NCI-H774 (cell line): ENCODE measurements at regions not wholly inside any gene's neighbourhood (a gene's known extent, or its start where the extent isn't known, plus 50 kb on each side); places are given as distances from the start of the nearest gene placed in this dataset.

Experiments used
- DNase-seq: peaks from one replicate; lab custom pipeline; 2025; lab: John Stamatoyannopoulos, UW

DNA sequence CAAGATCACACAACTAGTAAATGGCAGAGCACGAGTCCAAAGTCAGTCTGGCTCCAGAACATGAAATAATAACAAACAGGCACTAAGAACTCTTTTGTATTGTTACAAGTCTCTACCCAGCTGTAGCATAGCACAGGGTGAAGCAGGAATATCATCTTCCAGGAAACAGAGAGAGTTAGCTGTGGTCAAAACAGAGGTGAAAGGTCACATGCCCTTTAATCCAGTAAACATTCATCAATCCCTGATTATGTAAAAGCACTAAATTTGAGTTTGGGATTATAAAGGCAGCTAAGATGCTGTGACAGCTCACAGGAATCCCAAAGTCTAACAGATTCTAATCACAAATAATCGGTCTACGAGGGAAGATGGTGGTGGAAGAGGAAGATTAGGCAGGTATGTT is 133.0 kb upstream of the ASTN2 start:
- no peak for DNase-seq

DNA sequence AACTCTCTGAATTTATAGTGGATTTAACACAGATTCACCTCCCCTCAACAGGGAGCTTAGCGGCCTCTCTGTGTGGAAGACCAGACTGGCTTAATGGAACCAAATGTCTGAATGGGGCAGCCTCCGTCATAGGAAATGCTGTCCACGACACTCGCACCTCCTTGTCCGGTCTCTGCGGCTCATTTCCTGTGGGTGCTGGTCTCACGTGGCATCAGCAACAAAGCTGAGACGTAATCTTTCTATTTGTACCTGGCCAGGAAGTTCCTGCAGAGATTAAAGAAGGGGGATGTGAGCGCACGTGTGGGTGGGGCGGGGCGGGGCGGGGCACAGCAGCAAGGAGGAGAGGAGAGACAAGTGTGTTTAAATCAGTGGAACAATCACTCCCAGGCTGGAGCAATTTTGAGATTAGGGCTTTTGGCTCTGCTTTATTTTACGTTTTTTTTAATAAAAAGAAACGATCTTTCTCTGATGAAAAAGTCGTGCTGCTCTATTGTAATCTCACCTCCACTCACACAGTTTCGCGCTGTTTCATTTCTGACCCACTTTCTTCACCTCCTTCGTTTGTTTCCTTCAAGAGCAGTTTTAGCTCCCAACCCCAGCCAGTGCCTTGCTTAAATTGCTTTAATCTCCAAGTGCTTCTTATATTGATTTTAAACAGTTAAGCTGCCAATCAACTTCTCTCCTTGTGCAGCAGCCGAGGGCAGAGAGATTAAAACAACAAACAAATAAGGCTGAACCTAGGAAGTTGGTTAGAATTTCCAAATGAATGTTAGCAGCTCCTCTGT is 132.2 kb upstream of the ASTN2 start:
- peak; percentile 33 for DNase-seq

DNA sequence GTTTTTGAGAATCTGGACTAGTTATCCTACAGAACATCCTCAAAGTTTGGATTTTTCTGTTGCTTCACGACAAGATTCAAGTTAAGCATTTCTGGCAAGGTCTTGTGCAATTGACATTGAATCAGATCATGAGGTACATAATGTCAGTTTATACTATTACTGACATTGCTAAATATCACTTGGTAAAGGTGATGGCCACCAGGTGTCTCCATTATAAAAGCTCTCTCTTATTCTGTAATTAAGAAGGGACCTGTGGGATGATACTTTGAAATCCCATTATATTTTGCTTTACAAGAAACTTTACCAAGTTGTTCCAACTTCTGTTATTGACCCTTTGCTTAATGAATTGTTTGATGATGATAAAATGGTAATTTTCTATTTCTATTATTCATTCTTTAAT is 131.0 kb upstream of the ASTN2 start:
- no peak for DNase-seq

DNA sequence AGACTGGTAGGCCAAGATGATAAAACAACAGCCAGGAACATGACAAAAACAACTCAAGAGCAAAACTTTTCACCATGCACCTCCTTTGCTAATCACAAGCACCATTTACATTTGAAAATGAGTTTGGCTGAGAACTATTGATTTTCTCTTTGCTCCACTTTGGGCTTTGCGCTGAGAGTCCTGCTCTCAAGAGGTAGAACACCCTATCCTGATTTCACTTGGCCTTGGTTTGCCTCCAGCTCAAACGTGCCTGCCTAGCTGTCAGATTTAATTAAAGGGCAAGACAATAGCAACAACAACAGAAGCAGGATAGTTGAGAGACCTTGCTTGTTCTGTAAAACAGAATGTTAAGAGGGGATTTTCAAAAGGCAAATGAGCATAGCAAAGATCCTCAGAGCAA is 128.2 kb upstream of the ASTN2 start:
- no peak for DNase-seq

DNA sequence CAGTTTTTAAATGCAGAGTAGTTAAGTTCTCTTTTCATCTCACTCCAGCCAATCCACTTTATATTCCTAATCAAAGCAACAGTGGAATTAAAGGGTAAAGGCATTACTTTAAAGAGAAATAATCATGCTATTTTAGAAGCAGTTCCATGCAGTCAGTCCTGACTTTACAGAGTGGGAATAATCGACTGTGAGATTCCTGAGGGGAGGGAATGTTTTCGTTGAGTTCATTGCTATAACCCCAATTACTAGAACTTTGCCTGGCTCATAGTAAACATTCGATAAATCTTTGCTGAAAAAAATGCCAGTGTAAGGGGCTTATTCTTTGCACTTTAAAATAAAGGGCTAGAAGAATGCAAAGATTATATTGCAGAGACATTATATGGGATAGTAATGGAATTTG is 127.2 kb upstream of the ASTN2 start:
- no peak for DNase-seq

DNA sequence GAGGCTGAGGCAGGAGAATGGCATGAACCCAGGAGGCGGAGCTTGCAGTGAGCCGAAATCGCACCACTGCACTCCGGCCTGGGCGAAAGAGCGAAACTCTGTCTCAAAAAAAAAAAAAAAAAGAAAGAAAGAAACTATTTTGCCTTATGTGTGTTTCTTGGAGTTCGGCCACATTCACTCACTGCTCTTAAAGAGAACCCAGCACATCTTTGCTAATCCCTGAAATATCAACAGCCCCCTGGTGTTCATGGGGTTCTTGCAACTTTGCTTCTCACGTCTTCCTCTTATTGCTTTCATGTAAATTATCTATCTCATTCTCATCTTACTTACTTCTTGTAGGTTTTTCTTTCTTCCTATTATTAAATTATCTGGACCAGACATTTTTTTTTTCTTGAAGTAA is 126.3 kb upstream of the ASTN2 start:
- no peak for DNase-seq

DNA sequence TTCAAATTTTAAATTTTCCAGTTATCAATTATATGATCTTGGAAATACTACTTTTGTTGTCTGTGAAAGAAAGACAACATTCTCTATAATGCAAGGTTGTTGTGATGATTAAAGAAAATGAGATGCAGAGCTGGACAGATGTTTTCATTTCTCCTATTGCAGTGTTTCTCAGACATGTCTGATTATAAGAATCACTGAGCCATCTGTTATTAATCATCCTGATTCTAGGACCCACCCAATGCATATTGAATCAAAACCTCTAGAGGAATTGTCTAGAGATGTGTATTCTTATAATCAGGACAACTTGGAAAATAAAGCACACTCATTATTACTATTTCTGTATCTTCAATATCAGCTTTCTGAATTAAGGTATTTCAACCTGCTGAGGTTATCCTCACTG is 121.1 kb upstream of the ASTN2 start:
- DNase-seq = no peak

DNA sequence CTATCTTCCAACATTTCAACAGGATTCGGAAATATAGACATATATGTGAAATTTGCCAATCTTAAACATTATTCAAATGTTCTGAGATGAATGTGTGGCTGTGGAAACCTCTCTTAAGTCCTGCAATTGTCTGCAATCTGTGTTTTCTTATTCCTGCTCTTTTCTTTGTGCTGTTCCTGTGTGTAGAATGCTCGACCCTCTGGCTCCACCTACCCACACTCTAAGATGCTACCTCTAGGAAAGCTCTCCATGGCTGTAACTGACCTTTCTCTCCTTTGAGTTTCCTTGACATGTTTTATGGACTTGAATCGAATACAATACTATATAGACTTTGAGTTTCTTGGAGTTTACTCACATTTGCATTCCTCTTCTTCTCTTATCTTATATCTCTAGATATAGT is 120.6 kb upstream of the ASTN2 start:
- DNase-seq = no peak

DNA sequence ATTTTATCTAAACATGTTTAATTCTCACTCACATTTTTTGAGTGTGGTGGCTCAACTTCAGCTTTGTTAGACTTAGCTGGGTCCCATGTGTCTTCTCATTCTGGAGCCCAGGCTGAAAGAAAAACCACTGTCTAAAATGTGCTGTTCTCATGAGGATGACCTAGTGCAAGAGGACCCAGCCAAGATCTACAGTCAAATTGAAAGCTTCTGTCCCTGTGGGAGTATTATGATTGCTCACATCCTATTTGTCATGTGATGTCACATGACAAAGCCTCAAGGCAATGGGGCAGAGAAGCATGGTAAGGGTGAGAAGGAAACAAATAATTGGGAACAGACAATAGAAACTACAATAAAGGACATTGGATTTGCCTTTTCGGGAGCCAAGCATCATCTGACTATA is 113.4 kb upstream of the ASTN2 start:
- no peak for DNase-seq

DNA sequence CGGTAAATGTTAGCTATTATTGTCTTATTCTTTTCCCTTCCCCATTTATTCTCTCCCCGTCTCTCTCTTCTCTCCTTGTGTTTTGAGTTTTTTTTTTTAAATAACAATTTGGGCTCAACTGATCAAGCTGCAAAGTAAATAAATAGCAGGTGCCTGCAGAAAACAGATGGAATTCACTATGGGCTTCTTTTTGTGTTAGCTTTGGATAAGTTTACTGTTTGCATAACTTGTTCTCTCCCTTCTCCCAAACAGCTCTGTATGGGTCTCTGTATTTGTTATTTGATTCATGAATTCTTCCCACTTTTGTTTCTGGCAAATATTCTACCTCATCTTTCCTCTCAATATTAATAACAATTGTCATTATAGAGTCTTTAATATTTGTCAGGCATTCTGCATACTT is 111.8 kb upstream of the ASTN2 start:
- peak; percentile 52 for DNase-seq

DNA sequence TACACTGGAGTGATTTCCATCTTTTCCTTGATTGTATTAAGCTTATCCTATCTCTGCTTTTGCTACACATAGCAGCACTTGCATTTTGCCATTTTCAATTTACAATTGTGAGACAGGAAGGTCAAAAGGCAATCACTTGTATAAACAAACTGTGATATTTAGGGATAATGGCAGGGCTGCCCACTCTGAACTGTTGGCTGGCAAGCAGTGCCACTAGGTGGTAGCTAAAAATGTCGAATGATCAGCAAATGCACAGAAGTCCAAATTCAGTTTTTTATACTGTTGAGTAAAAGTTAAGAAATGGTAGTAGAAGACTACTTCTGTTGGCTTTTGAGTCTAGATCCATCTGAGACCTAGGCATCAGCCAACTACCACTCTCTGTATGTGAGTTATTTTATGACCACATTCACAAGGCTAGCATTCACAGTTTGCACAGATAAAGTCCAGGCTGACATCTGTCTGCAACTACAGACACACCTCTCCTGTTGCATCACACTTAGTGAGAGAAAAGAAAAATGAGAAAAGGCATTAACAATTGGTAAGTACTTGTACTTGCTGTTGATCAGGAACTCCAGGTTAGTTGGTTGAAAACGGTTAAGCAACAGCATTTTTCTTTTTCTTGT is 108.8 kb upstream of the ASTN2 start:
- DNase-seq = no peak

DNA sequence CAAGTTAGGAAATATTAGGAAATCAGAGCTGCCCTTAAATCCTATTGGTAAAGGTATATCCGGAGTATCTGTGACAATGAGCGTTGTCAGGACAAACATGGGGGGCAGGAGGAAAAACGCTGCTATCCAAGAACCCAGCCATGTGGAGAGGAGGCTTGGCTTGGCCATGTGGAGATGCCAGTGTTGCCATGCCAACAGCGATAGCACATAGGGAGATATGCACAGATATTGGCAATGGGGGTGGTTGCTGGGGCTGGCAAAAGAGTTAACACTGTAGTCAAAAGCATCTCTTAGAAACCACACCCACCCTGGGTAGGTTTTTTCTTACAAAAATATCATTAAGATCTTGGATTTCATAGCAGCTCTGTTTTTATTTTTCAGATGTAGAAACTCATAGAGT is 106.4 kb upstream of the ASTN2 start:
- no peak for DNase-seq

DNA sequence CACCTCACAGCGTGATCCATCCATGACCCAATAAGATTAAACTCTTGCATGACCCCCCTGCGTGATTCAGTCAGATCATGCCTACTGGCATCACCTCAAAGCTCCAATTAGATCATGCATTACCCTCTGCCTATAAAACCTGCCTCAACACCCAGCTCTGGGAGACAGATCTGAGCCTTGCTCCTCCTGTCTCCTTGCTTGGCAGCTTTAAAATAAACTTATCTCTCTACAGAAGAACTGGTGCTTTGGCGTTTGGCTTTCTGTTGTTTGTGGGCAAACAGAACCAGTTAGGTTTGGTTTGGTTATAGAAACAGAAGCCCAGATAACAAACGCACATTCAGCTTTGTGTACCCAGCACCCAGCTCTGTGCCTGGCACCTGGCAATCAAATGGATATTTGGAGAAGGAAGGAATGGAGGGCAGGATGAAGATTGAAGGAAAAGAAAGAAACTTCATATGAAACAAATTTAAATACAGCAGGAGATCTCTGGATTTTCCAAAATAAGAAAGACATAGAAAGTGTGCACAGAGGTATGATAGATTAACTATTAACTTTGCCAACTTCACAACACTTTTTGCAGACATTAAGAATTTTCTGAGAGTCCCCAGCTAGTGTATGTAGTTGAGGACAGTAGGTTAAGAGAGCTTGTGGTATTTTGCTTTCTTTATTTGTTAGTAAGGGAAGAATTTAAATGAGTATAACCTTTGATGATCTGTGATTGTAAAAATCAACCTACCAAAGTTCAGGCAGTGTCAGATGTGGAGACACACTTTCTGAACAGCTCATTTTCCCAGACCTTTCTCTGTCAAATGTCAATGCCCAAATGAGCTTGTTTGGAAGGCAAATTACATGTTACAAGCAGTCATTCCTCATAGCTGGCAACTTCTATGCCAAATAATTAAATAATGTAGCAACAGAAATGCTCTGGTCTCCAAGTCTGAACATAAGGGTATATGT is 102.1 kb upstream of the ASTN2 start:
- DNase-seq = peak; percentile 31

DNA sequence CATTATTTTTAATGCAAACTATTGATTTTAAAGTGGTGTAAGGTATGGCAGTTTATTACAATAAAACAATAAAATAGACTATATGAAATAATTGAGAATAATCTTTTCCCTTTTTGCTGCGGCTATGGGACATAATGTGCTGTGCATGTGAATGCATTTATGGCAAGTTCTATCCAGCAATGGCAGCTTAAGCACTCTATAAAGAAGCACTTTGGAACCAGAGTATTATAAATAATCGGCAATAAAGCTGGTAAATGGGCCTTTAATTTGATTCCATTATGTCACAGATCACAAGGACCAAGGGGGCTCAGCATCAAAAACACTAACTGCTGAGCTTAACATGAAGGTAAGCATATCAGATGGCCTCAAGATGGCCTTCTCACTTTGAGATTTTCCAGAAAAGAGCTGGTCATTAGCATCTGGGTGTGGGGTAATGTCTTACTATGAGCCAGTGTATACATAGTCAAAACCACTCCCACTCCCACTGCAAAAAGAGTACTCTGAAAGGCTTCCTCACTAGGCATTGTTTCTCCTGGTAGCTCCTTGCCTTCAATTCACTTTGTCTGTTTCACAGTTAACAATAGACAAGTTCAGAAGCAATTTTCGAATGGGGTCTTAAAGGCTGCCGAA is 97.1 kb upstream of the ASTN2 start:
- DNase-seq = no peak

DNA sequence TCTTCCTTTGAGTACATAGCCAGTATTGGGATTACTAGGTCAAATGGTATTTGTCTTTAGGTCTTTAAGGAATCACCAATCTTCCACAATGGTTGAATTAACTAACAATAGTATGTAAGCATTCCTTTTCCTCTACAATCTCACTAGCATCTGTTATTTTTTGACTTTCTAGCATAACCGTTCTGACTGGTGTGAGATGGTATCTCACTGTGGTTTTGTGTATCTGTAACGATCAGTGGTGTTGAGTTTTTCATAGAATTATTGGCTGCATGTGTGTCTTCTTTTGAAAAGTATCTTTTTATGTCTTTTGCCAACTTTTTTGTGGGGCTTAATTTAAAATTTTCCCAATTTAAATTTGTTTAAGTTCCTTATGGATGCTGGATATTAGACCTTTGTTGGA is 81.5 kb upstream of the ASTN2 start:
- no peak for DNase-seq

DNA sequence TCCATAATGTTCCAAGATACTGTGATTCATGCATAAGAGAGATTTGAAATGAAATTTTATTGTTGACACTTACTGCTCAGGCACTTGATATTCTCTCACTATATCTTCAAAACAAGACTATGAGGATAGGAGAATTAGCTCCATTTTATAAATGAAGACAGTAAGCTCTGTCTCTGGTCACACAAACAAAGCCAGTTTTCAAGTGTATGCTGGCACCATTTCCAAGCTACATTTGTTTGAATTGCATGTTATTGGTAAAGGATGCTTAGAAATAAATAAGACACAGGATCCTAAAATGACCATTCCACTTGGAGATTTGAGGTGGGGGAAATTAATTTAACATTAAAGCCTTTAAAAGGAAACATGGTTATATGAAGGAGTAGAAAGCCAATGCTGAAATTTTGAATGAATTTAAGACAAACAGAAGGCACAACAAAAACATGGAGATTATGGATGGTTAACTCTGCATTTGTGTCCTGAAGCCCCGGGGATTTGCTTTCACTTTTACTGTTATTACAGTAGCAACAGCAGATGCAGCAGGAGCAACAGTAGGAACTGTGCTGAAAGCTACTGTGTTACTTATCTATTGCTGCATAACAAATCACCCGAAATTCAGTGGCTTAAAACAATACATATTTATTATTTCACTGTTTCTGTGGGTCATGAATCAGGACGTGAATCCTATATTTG is 79.7 kb upstream of the ASTN2 start:
- peak; percentile 69 for DNase-seq

DNA sequence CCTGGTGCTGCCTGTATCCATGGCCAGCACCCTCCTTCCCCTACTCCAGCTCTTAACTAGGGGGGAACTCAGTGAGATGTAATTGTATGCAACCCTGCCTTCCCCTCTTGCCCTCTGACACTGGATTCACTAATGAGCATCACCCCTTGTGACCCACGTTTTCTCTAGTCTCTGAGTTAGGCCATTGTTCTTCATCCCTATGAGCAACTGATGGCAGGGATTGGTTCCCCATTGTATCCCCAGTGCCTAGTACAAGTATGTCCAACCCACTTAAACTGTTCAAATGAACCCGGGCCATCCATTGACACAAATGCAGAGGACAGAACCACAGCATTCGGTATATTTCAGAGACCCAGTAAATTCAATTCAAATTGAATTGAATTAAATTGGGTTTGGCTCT is 77.6 kb upstream of the ASTN2 start:
- DNase-seq = no peak

DNA sequence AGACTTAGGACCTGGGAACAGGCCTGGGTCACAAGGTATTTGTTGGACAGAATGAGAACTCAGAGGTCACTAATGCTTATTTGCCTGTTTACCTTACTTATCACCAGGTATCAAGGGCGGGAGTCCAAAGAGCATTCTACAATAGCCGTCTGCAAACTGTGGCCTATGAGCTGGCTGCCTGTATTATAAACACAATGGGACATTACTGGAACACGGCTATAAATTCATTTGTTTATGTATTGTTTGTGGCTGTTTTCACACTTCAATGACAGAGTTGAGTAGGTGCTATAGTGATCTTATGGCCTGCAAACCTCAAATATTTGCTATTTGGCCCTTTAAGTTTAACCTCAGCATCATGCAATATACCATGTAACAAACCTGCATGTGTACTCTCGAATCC is 76.6 kb upstream of the ASTN2 start:
- DNase-seq = no peak

DNA sequence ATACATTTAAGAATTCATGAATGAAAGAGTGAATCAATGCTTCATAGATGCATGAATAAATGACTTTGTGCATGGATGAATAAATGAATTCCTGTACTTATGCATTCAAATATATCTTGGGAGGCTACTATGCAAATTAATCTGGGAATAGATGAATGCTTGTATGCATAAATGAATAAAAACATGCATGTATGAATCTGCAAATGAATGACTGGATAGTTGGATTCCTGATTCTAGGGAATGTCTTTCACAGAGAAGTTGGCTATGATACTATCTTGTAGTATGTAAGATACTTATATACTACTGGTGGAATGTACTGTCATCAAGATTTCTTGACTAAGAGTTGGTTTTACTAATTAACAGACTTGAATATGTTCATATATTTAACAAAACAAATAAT is 75.3 kb upstream of the ASTN2 start:
- no peak for DNase-seq

DNA sequence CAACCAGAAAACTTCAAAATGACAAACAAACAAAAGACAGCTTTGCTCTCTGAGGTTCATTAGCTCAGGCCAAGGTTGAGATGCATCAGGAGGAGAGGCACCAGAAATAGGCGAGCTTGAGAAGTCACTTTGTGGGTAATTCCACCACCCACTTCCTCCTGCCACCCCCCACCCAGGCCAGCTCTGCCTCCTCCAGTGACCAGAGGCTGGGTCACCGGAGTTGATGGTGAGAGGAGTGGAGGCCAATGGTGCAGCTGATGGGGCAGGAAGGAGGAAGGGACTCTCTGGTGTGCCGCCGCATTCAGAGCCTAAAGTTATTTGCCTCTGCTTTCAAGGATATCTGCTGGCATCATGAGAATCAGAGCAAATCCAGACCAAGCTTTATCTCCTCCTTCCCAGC is 73.8 kb upstream of the ASTN2 start:
- no peak for DNase-seq

DNA sequence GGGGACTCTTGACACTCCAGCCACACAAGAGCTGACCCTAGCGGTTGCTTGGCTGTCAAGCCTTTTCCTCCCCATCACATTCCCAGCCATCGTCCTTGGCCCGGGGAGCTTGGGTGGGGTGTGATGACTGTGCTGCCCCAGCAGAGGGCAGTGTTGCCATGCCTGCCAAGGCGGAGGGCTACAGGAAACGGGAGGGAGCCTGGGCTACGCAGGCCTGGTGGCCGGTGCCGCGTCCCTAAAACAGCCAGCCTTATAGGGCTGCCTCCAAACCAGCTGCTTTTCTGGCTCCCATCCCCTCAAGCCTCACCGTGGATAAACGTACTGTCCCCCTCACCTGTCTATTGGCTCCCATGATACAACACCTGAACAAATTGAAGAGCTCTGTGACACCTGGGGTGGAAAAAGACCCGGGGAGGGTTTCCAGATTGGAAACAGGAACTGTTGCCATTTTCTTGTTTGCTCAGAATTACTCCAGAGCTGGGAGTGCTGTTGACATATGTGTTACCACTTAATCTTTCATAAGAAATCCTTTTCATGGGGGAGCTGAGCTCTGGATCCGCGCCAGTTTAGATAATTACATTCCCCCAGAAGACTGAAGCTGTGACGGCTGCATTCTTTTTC is 72.8 kb upstream of the ASTN2 start:
- DNase-seq = peak; percentile 89
